WTC11 (cell line): ENCODE measurements at regions not wholly inside any gene's neighbourhood (a gene's known extent, or its start where the extent isn't known, plus 50 kb on each side); places are given as distances from the start of the nearest gene placed in this dataset.

Experiments used
- ATAC-seq: fragments of 200-7000 bp; cut with Tn5 transposase; 2 replicates; pipeline ENCODE4 v1.10.0; 2021; ENCODE audit warnings: mild to moderate bottlenecking, moderate library complexity
- CTCF ChIA-PET: fragments of 300-600 bp; sonication (Branson Sonifier 250); formaldehyde crosslinking; loops from one replicate; lab custom pipeline; 2021; ENCODE audit warnings: antibody characterized with exemption; lab: Charles Lee
- POLR2A ChIA-PET: fragments of 350-600 bp; sonication (Branson Sonifier 250); formaldehyde crosslinking; loops from one replicate; lab custom pipeline; 2021; ENCODE audit warnings: antibody characterized with exemption; lab: Charles Lee
- DNase-seq: peaks from one replicate; pipeline ENCODE4 v3.0.0; 2021; ENCODE audit warnings: low spot score
- H3K27ac Mint-ChIP-seq: 2 replicates; pipeline ENCODE4 v1.8.0; 2021; ENCODE audit warnings: mixed read lengths
- H3K27me3 Mint-ChIP-seq: 2 replicates; pipeline ENCODE4 v1.8.0; 2021; ENCODE audit warnings: low read depth, mild to moderate bottlenecking, moderate library complexity, mixed read lengths
- H3K36me3 Mint-ChIP-seq: 2 replicates; pipeline ENCODE4 v1.8.0; 2021; ENCODE audit warnings: mixed read lengths
- H3K4me1 Mint-ChIP-seq: 2 replicates; pipeline ENCODE4 v1.8.0; 2022; ENCODE audit warnings: mixed read lengths
- H3K4me3 Mint-ChIP-seq: 2 replicates; pipeline ENCODE4 v1.8.0; 2021; ENCODE audit warnings: mild to moderate bottlenecking, moderate library complexity, mixed read lengths
- H3K9me3 Mint-ChIP-seq: 2 replicates; pipeline ENCODE4 v1.8.0; 2021; ENCODE audit warnings: mixed read lengths
- EMX1 ChIP-seq: fragments of 250-450 bp; sonication (Bioruptor Pico); IDR thresholded peaks from 2 replicates; pipeline ENCODE4 v1.8.0; 2021; ENCODE audit warnings: mild to moderate bottlenecking
- ESRRA ChIP-seq: sonication (generic); formaldehyde crosslinking; IDR thresholded peaks from 2 replicates; pipeline ENCODE4 v1.8.1; 2022; ENCODE audit warnings: mild to moderate bottlenecking, missing genetic modification reagents, borderline replicate concordance
- ETV6 ChIP-seq: sonication (generic); formaldehyde crosslinking; IDR thresholded peaks from 2 replicates; pipeline ENCODE4 v1.8.1; 2022; ENCODE audit warnings: mild to moderate bottlenecking, missing genetic modification reagents
- FOXJ3 ChIP-seq: sonication (generic); formaldehyde crosslinking; IDR thresholded peaks from 2 replicates; pipeline ENCODE4 v1.9.0; 2021; ENCODE audit warnings: missing genetic modification reagents, mild to moderate bottlenecking, borderline replicate concordance
- GTF2I ChIP-seq: fragments of 250-450 bp; sonication (Bioruptor Pico); conservative IDR thresholded peaks from 2 replicates; pipeline ENCODE4 v1.4.0; 2021; ENCODE audit warnings: mild to moderate bottlenecking
- KAT7 ChIP-seq: sonication (generic); formaldehyde crosslinking; IDR thresholded peaks from 2 replicates; pipeline ENCODE4 v1.8.1; 2023; ENCODE audit warnings: missing genetic modification reagents, mild to moderate bottlenecking, borderline replicate concordance
- OVOL2 ChIP-seq: fragments of 250-450 bp; sonication (Bioruptor Pico); IDR thresholded peaks from 2 replicates; pipeline ENCODE4 v1.9.0; 2021; ENCODE audit warnings: mild to moderate bottlenecking, borderline replicate concordance
- SMAD3 ChIP-seq: sonication (generic); formaldehyde crosslinking; IDR thresholded peaks from 2 replicates; pipeline ENCODE4 v1.8.0; 2022; ENCODE audit warnings: missing genetic modification reagents, mild to moderate bottlenecking, borderline replicate concordance
- TCF7 ChIP-seq: sonication (generic); formaldehyde crosslinking; IDR thresholded peaks from 2 replicates; pipeline ENCODE4 v1.8.0; 2022; ENCODE audit warnings: mild to moderate bottlenecking, low read depth, missing genetic modification reagents, moderate library complexity
- ZBTB21 ChIP-seq: sonication (generic); formaldehyde crosslinking; IDR thresholded peaks from 2 replicates; pipeline ENCODE4 v1.8.1; 2023; ENCODE audit warnings: mild to moderate bottlenecking, missing genetic modification reagents, borderline replicate concordance
- ZNF121 ChIP-seq: sonication (generic); formaldehyde crosslinking; IDR thresholded peaks from 2 replicates; pipeline ENCODE4 v1.8.0; 2023; ENCODE audit warnings: missing genetic modification reagents
- ZNF138 ChIP-seq: sonication (generic); formaldehyde crosslinking; conservative IDR thresholded peaks from 2 replicates; pipeline ENCODE4 v1.8.1; 2022; ENCODE audit warnings: mild to moderate bottlenecking, moderate library complexity, missing genetic modification reagents
- ZNF219 ChIP-seq: sonication (generic); formaldehyde crosslinking; IDR thresholded peaks from 2 replicates; pipeline ENCODE4 v1.8.0; 2023; ENCODE audit warnings: missing genetic modification reagents, mild to moderate bottlenecking, borderline replicate concordance
- ZNF232 ChIP-seq: sonication (generic); formaldehyde crosslinking; IDR thresholded peaks from 2 replicates; pipeline ENCODE4 v1.8.0; 2022; ENCODE audit warnings: mild to moderate bottlenecking, missing genetic modification reagents
- ZNF317 ChIP-seq: sonication (generic); formaldehyde crosslinking; IDR thresholded peaks from 2 replicates; pipeline ENCODE4 v1.8.1; 2023; ENCODE audit warnings: low read depth, mild to moderate bottlenecking, moderate library complexity, missing genetic modification reagents, borderline replicate concordance
- ZNF396 ChIP-seq: fragments of 250-450 bp; sonication (Bioruptor Pico); IDR thresholded peaks from 2 replicates; pipeline ENCODE4 v1.8.0; 2021; ENCODE audit warnings: mild to moderate bottlenecking, moderate library complexity, borderline replicate concordance
- ZNF671 ChIP-seq: fragments of 250-450 bp; sonication (Bioruptor Pico); IDR thresholded peaks from 2 replicates; pipeline ENCODE4 v1.8.0; 2021; ENCODE audit warnings: mild to moderate bottlenecking
- TF ChIP-seq, protein P1 (sequence below): fragments of 250-450 bp; sonication (Bioruptor Pico); IDR thresholded peaks from 2 replicates; pipeline ENCODE4 v1.9.0; 2021; ENCODE audit warnings: moderate library complexity, mild to moderate bottlenecking, inconsistent platforms, borderline replicate concordance
- TF ChIP-seq, protein P2 (sequence below): sonication (generic); formaldehyde crosslinking; IDR thresholded peaks from 2 replicates; pipeline ENCODE4 v1.8.0; 2022; ENCODE audit warnings: mild to moderate bottlenecking, missing genetic modification reagents
- TF ChIP-seq, protein P3 (sequence below): fragments of 200-600 bp; IDR thresholded peaks from 2 replicates; pipeline ENCODE4 v1.8.0; 2022; ENCODE audit warnings: antibody characterized with exemption
- TF ChIP-seq, protein P4 (sequence below): fragments of 250-450 bp; sonication (Bioruptor Pico); IDR thresholded peaks from 2 replicates; pipeline ENCODE4 v1.9.0; 2021; ENCODE audit warnings: mild to moderate bottlenecking
- TF ChIP-seq, protein P5 (sequence below): fragments of 250-450 bp; sonication (Bioruptor Pico); IDR thresholded peaks from 2 replicates; pipeline ENCODE4 v2.1.2; 2022; ENCODE audit warnings: mild to moderate bottlenecking, moderate library complexity
- TF ChIP-seq, protein P6 (sequence below): sonication (generic); formaldehyde crosslinking; IDR thresholded peaks from 2 replicates; pipeline ENCODE4 v1.8.1; 2022; ENCODE audit warnings: mild to moderate bottlenecking, moderate library complexity, missing genetic modification reagents
- TF ChIP-seq, protein P7 (sequence below): sonication (generic); formaldehyde crosslinking; conservative IDR thresholded peaks from 2 replicates; pipeline ENCODE4 v1.8.1; 2023; ENCODE audit warnings: mild to moderate bottlenecking, low read depth, missing genetic modification reagents, moderate library complexity

DNA sequence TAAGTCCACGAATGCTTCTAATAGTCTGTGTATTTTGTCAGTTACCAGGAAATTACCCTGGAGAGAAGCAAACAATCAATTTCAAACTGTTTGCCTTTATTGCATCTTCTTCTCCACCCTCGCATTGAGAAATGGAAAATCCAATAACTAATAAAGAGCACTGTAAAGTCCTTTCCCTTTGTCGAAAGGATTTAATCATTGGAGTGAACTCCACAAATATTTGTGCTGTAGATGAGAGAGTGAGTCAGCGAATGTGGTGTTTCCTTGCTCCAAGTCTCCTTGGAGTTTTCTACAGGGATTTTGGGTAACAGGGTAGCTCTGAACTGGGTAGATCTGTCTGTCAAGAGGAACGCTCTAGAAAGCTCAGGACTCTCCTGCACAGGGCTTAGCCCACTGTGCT lies 240.2 kb downstream of the KCNS3 start:
- Mint-ChIP-seq H3K4me1 (no peaks in the 10 kb centered on the region), H3K36me3 (no peaks in the 10 kb centered on the region), H3K4me3 (no peak overlapping the region), H3K27me3 (no peaks in the 10 kb centered on the region), H3K9me3 (peaks cover 4% of the 10 kb centered on the region; the same call in 1 of the 2 replicates), H3K27ac (no peak overlapping the region)
- ChIA-PET POLR2A (no interaction called here), CTCF (interaction anchor here (1.4 to 2.7 kb wide), 2 partner anchors 16 to 266 kb away, joined by 5 to 15 read pairs; no protein-coding TSS in a partner anchor)
- DNase-seq (no peak), ATAC-seq (no peak; the same call in 1 of the 2 replicates)
- TF ChIP-seq, protein P1, sequence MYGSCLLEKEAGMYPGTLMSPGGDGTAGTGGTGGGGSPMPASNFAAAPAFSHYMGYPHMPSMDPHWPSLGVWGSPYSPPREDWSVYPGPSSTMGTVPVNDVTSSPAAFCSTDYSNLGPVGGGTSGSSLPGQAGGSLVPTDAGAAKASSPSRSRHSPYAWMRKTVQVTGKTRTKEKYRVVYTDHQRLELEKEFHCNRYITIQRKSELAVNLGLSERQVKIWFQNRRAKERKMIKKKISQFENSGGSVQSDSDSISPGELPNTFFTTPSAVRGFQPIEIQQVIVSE = no peak
- TF ChIP-seq ZNF232 (CRISPR knock-in tag) = no peak
- TF ChIP-seq SMAD3 (CRISPR knock-in tag) = no peak
- no peak for TF ChIP-seq ESRRA (CRISPR knock-in tag)
- TF ChIP-seq ETV6 = no peak
- TF ChIP-seq, protein P2, sequence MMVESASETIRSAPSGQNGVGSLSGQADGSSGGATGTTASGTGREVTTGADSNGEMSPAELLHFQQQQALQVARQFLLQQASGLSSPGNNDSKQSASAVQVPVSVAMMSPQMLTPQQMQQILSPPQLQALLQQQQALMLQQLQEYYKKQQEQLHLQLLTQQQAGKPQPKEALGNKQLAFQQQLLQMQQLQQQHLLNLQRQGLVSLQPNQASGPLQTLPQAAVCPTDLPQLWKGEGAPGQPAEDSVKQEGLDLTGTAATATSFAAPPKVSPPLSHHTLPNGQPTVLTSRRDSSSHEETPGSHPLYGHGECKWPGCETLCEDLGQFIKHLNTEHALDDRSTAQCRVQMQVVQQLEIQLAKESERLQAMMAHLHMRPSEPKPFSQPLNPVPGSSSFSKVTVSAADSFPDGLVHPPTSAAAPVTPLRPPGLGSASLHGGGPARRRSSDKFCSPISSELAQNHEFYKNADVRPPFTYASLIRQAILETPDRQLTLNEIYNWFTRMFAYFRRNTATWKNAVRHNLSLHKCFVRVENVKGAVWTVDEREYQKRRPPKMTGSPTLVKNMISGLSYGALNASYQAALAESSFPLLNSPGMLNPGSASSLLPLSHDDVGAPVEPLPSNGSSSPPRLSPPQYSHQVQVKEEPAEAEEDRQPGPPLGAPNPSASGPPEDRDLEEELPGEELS (CRISPR knock-in tag) = no peak

DNA sequence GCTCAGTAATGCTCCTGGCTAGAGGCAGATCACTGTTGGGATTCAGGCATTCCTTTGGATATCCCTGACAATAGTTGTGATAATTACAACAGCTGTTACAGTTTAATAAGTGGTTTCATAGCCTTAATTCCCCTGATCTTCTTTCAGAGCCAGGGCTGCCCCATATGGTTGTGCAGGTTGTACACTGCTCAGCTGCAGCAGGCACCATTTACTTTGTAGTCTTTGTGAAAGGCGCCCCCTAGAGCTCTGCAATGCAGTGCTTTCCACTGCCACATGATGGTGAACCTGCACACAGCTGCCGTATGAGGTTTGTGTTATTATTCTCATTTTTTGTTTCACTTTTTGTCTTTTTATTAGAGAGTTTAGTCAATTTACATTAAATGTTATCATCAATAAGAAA lies 239.1 kb downstream of the KCNS3 start:
- ChIA-PET CTCF (interaction anchor here (0.5 to 2.7 kb wide), 23 partner anchors 9 to 1418 kb away, joined by 3 to 15 read pairs (median 4); partner anchors contain the start of gene KCNS3), POLR2A (no interaction called here)
- peak; percentile 61 for DNase-seq
- no peaks in the 10 kb centered on the region for H3K4me1 Mint-ChIP-seq
- H3K27me3 Mint-ChIP-seq = no peaks in the 10 kb centered on the region
- H3K27ac Mint-ChIP-seq = no peak overlapping the region
- no peak overlapping the region for H3K4me3 Mint-ChIP-seq
- peak; percentile 99 for ATAC-seq
- H3K36me3 Mint-ChIP-seq = no peaks in the 10 kb centered on the region
- peaks cover 4% of the 10 kb centered on the region; the same call in 1 of the 2 replicates for H3K9me3 Mint-ChIP-seq
- TF ChIP-seq KAT7 (no peak), GTF2I (CRISPR knock-in tag) (peak; percentile 80; the same call in 1 of the 2 replicates), ZNF317 (CRISPR knock-in tag) (no peak), ZNF671 (CRISPR knock-in tag) (0 out of 2 replicates have a peak, but pooled peaks have one; percentile 59), ZBTB21 (no peak)
- TF ChIP-seq, protein P3, sequence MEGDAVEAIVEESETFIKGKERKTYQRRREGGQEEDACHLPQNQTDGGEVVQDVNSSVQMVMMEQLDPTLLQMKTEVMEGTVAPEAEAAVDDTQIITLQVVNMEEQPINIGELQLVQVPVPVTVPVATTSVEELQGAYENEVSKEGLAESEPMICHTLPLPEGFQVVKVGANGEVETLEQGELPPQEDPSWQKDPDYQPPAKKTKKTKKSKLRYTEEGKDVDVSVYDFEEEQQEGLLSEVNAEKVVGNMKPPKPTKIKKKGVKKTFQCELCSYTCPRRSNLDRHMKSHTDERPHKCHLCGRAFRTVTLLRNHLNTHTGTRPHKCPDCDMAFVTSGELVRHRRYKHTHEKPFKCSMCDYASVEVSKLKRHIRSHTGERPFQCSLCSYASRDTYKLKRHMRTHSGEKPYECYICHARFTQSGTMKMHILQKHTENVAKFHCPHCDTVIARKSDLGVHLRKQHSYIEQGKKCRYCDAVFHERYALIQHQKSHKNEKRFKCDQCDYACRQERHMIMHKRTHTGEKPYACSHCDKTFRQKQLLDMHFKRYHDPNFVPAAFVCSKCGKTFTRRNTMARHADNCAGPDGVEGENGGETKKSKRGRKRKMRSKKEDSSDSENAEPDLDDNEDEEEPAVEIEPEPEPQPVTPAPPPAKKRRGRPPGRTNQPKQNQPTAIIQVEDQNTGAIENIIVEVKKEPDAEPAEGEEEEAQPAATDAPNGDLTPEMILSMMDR = peak; percentile 74

DNA sequence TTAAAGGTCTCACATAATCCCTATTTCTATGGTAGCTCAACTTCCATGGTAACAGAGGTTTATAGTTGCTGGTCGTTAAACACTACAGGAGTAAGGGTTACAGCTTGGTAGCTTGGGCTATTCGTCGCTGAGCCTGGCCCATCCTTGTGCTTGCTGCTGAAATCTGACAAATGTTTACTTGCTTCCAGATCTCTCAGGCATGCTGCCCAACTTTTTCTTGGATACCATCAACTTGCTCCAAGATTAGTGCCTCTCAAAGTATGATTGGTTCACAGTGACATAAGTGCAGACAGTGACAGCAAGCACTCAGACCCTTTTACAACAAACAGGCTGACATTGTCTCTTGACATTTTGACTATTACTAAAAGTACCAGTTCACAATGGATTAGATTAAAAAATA lies 231.8 kb downstream of the KCNS3 start:
- DNase-seq (no peak), ATAC-seq (no peak)
- Mint-ChIP-seq H3K27ac (no peak overlapping the region), H3K27me3 (no peaks in the 10 kb centered on the region), H3K4me1 (no peaks in the 10 kb centered on the region), H3K36me3 (no peaks in the 10 kb centered on the region), H3K9me3 (no peaks in the 10 kb centered on the region), H3K4me3 (no peak overlapping the region)
- CTCF ChIA-PET = no interaction called here
- POLR2A ChIA-PET = no interaction called here
- TF ChIP-seq ZNF219 (CRISPR knock-in tag) (no peak), OVOL2 (CRISPR knock-in tag) (no peak), TCF7 (no peak), KAT7 (no peak), ZNF396 (CRISPR knock-in tag) (no peak), ZNF121 (CRISPR knock-in tag) (no peak), EMX1 (CRISPR knock-in tag) (no peak), ZNF138 (no peak), FOXJ3 (CRISPR knock-in tag) (no peak)
- TF ChIP-seq, protein P4, sequence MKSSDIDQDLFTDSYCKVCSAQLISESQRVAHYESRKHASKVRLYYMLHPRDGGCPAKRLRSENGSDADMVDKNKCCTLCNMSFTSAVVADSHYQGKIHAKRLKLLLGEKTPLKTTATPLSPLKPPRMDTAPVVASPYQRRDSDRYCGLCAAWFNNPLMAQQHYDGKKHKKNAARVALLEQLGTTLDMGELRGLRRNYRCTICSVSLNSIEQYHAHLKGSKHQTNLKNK (CRISPR knock-in tag) = no peak
- TF ChIP-seq, protein P5, sequence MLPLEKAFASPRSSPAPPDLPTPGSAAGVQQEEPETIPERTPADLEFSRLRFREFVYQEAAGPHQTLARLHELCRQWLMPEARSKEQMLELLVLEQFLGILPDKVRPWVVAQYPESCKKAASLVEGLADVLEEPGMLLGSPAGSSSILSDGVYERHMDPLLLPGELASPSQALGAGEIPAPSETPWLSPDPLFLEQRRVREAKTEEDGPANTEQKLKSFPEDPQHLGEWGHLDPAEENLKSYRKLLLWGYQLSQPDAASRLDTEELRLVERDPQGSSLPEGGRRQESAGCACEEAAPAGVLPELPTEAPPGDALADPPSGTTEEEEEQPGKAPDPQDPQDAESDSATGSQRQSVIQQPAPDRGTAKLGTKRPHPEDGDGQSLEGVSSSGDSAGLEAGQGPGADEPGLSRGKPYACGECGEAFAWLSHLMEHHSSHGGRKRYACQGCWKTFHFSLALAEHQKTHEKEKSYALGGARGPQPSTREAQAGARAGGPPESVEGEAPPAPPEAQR (CRISPR knock-in tag) = no peak
- TF ChIP-seq, protein P6, sequence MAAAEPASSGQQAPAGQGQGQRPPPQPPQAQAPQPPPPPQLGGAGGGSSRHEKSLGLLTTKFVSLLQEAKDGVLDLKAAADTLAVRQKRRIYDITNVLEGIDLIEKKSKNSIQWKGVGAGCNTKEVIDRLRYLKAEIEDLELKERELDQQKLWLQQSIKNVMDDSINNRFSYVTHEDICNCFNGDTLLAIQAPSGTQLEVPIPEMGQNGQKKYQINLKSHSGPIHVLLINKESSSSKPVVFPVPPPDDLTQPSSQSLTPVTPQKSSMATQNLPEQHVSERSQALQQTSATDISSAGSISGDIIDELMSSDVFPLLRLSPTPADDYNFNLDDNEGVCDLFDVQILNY (CRISPR knock-in tag) = no peak
- TF ChIP-seq, protein P7, sequence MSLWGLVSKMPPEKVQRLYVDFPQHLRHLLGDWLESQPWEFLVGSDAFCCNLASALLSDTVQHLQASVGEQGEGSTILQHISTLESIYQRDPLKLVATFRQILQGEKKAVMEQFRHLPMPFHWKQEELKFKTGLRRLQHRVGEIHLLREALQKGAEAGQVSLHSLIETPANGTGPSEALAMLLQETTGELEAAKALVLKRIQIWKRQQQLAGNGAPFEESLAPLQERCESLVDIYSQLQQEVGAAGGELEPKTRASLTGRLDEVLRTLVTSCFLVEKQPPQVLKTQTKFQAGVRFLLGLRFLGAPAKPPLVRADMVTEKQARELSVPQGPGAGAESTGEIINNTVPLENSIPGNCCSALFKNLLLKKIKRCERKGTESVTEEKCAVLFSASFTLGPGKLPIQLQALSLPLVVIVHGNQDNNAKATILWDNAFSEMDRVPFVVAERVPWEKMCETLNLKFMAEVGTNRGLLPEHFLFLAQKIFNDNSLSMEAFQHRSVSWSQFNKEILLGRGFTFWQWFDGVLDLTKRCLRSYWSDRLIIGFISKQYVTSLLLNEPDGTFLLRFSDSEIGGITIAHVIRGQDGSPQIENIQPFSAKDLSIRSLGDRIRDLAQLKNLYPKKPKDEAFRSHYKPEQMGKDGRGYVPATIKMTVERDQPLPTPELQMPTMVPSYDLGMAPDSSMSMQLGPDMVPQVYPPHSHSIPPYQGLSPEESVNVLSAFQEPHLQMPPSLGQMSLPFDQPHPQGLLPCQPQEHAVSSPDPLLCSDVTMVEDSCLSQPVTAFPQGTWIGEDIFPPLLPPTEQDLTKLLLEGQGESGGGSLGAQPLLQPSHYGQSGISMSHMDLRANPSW (CRISPR knock-in tag) = no peak
